ENCODE measurements at regions not wholly inside any gene's neighbourhood (a gene's known extent, or its start where the extent isn't known, plus 50 kb on each side); places are given as distances from the start of the nearest gene placed in this dataset.

DNA sequence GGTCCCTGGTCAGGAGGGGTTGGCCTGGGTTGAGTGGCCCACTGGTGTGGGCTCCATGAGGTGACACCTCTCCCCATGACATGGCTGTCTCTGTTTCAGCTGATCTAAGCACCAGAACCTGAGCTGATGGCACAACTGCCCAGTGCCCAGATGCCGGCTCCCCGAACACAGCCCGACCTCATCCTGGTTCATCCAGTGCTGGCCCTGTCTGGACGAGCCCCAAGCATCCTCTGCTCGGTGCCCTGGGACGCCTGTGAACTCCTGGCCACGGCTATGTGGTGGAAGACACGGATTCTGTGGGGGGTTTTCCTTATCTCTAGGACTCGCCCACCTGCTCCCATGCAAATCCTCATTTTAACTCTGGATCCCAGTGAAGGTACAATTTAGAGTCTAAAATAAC is 389.2 kb downstream of the SHANK2 start:
- H4K20me1 ChIP-seq (ENCODE audit: insufficient read depth, poor library complexity, severe bottlenecking) = no peaks in the 10 kb centered on the region
- no peaks in the 10 kb centered on the region for H3K9me3 ChIP-seq (ENCODE audit: low read depth)
- TF ChIP-seq, protein P1, sequence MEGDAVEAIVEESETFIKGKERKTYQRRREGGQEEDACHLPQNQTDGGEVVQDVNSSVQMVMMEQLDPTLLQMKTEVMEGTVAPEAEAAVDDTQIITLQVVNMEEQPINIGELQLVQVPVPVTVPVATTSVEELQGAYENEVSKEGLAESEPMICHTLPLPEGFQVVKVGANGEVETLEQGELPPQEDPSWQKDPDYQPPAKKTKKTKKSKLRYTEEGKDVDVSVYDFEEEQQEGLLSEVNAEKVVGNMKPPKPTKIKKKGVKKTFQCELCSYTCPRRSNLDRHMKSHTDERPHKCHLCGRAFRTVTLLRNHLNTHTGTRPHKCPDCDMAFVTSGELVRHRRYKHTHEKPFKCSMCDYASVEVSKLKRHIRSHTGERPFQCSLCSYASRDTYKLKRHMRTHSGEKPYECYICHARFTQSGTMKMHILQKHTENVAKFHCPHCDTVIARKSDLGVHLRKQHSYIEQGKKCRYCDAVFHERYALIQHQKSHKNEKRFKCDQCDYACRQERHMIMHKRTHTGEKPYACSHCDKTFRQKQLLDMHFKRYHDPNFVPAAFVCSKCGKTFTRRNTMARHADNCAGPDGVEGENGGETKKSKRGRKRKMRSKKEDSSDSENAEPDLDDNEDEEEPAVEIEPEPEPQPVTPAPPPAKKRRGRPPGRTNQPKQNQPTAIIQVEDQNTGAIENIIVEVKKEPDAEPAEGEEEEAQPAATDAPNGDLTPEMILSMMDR (IDR thresholded peaks at IDR 0.05; ENCODE audit: poor library complexity) = no peak
- no peak for TF ChIP-seq EZH2 (IDR thresholded peaks at IDR 0.05; ENCODE audit: borderline replicate concordance)
- no peak for TF ChIP-seq EZH2phosphoT487 (IDR thresholded peaks at IDR 0.05; ENCODE audit: low read depth, severe bottlenecking, unreplicated experiment)
- no peaks in the 10 kb centered on the region for H3K9me2 ChIP-seq (replicated peaks; ENCODE audit: insufficient read depth)
- H3K4me1 ChIP-seq (ENCODE audit: insufficient read depth) = no peaks in the 10 kb centered on the region
- no peak overlapping the region for H2AFZ ChIP-seq
- no peak overlapping the region for H3K4me2 ChIP-seq
- no peak overlapping the region for H3K27ac ChIP-seq
- DNase-seq (ENCODE audit: low spot score) = no peak
- no peaks in the 10 kb centered on the region for H3K27me3 ChIP-seq
- no peak overlapping the region for H3K4me3 ChIP-seq
- WGBS (ENCODE audit: low lambda C conversion rate, missing lambda C conversion rate) = 94% methylated on average over 9 of the region's 9 CpGs
- H3K36me3 ChIP-seq (replicated peaks; ENCODE audit: insufficient read depth, low read depth) = no peaks in the 10 kb centered on the region
- H3K79me2 ChIP-seq = no peaks in the 10 kb centered on the region

DNA sequence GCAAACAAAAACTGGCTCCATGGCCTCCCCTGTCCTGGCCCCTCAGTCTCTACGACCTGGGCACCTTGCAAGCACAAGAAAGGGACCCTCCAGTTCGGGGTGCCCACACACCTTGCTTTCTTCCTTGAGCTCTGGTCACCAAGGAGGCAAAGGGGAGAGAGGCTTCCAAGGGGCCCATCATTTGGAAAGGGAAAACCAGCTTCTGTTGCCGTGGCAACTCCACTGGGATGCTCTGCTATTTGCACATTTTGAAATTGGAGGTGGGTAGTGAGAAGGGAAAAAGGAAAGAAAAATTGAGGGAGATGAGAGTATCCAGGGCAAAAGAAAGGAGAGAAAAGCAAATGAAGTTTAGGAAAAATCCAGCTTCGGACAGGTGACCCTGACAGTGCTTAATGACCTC is 388.4 kb downstream of the SHANK2 start:
- WGBS (ENCODE audit: low lambda C conversion rate, missing lambda C conversion rate) = 96% methylated on average over 4 of the region's 4 CpGs

DNA sequence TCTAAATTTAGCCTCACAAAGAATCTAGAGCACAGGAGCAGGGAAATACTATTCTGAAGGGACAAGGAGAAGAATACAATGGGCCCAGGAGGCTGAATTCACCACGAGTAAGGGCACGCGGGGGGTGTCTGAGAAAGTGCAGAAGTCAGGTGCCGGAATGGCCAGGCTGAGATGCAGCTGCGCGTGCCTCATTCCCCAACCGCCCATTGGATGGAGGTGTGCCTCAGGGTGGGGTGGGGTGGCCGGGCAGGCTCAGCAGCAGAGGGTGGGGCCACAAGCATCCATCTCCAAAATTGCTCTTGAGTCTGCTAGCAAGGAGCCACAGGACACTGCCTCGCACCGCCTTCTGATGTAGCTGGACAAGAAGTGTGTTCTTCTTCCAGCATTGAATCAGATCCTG is 387.0 kb downstream of the SHANK2 start:
- Histone ChIP-seq H3K79me2 (no peaks in the 10 kb centered on the region), H3K4me2 (no peak overlapping the region), H3K27me3 (no peaks in the 10 kb centered on the region), H3K36me3 (replicated peaks; ENCODE audit: insufficient read depth, low read depth) (no peaks in the 10 kb centered on the region), H3K9me2 (replicated peaks; ENCODE audit: insufficient read depth) (no peaks in the 10 kb centered on the region), H2AFZ (no peak overlapping the region), H3K4me3 (no peak overlapping the region), H3K4me1 (ENCODE audit: insufficient read depth) (no peaks in the 10 kb centered on the region), H3K9me3 (ENCODE audit: low read depth) (no peaks in the 10 kb centered on the region), H4K20me1 (ENCODE audit: insufficient read depth, poor library complexity, severe bottlenecking) (no peaks in the 10 kb centered on the region), H3K27ac (no peak overlapping the region)
- TF ChIP-seq, protein P1 (IDR thresholded peaks at IDR 0.05; ENCODE audit: poor library complexity) = no peak
- TF ChIP-seq EZH2phosphoT487 (IDR thresholded peaks at IDR 0.05; ENCODE audit: low read depth, severe bottlenecking, unreplicated experiment) (no peak), EZH2 (IDR thresholded peaks at IDR 0.05; ENCODE audit: borderline replicate concordance) (no peak)
- no peak for DNase-seq (ENCODE audit: low spot score)
- WGBS (ENCODE audit: low lambda C conversion rate, missing lambda C conversion rate) = 92% methylated on average over 9 of the region's 10 CpGs

More for the DNA sequence above, 388.4 kb downstream of the SHANK2 start:
- TF ChIP-seq EZH2 (IDR thresholded peaks at IDR 0.05; ENCODE audit: borderline replicate concordance) (no peak), EZH2phosphoT487 (IDR thresholded peaks at IDR 0.05; ENCODE audit: low read depth, severe bottlenecking, unreplicated experiment) (no peak)
- no peak for DNase-seq (ENCODE audit: low spot score)
- Histone ChIP-seq H3K9me2 (replicated peaks; ENCODE audit: insufficient read depth) (no peaks in the 10 kb centered on the region), H3K27me3 (no peaks in the 10 kb centered on the region), H3K9me3 (ENCODE audit: low read depth) (no peaks in the 10 kb centered on the region), H3K4me1 (ENCODE audit: insufficient read depth) (no peaks in the 10 kb centered on the region), H3K79me2 (no peaks in the 10 kb centered on the region), H3K36me3 (replicated peaks; ENCODE audit: insufficient read depth, low read depth) (no peaks in the 10 kb centered on the region), H3K4me3 (no peak overlapping the region), H3K4me2 (no peak overlapping the region), H2AFZ (no peak overlapping the region), H3K27ac (no peak overlapping the region), H4K20me1 (ENCODE audit: insufficient read depth, poor library complexity, severe bottlenecking) (no peaks in the 10 kb centered on the region)

DNA sequence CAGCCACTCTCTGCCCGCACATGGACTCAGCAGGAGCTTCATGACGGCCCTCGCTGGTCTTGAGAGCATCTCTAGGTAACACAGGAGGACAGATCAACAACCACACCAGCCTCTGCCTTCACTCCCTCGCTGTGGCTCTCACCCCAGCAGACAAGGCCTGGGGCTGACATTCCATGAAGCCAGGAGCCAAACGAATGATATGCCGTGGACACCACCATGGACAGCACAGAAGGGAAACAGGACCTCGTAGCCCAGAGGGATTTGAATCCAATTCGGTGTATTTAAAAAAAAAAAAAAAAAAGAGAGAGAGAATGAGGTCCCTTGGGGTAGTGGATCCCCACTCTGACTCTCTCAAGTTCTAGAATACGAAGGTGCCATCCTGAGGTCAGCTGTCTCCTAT is 385.5 kb downstream of the SHANK2 start:
- TF ChIP-seq EZH2phosphoT487 (IDR thresholded peaks at IDR 0.05; ENCODE audit: low read depth, severe bottlenecking, unreplicated experiment) (no peak), EZH2 (IDR thresholded peaks at IDR 0.05; ENCODE audit: borderline replicate concordance) (no peak)
- TF ChIP-seq, protein P1 (IDR thresholded peaks at IDR 0.05; ENCODE audit: poor library complexity) = no peak
- no peak for DNase-seq (ENCODE audit: low spot score)
- Histone ChIP-seq H3K4me3 (no peak overlapping the region), H3K27ac (no peak overlapping the region), H3K36me3 (replicated peaks; ENCODE audit: insufficient read depth, low read depth) (no peaks in the 10 kb centered on the region), H3K4me1 (ENCODE audit: insufficient read depth) (no peaks in the 10 kb centered on the region), H4K20me1 (ENCODE audit: insufficient read depth, poor library complexity, severe bottlenecking) (no peaks in the 10 kb centered on the region), H3K9me3 (ENCODE audit: low read depth) (no peaks in the 10 kb centered on the region), H2AFZ (no peak overlapping the region), H3K4me2 (no peak overlapping the region), H3K79me2 (no peaks in the 10 kb centered on the region), H3K9me2 (replicated peaks; ENCODE audit: insufficient read depth) (no peaks in the 10 kb centered on the region), H3K27me3 (no peaks in the 10 kb centered on the region)
- 84% methylated on average over 8 of the region's 9 CpGs for WGBS (ENCODE audit: low lambda C conversion rate, missing lambda C conversion rate)
